Naive thymus-derived CD4-positive, alpha-beta T cell (primary cell): ENCODE measurements at regions not wholly inside any gene's neighbourhood (a gene's known extent, or its start where the extent isn't known, plus 50 kb on each side); places are given as distances from the start of the nearest gene placed in this dataset.

Experiments
- ATAC-seq: fragments of 150-1000 bp; cut with Tn5 transposase; 2 replicates; pipeline ENCODE4 v1.10.0; 2021; ENCODE audit warnings: mild to moderate bottlenecking, moderate library complexity
- CTCF ChIA-PET: fragments of 350-600 bp; sonication (Branson Sonifier 250); formaldehyde crosslinking; loops from one replicate; lab custom pipeline; 2021; ENCODE audit warnings: antibody characterized with exemption; lab: Charles Lee
- POLR2A ChIA-PET: fragments of 350-600 bp; sonication (Branson Sonifier 250); formaldehyde crosslinking; loops from one replicate; lab custom pipeline; 2021; ENCODE audit warnings: antibody characterized with exemption, inconsistent platforms; lab: Charles Lee
- DNase-seq, 9 donors: peaks; one replicate each; pipeline versions ENCODE4 v3.0.0 to v3.0.0-alpha.2; 2020 to 2022; ENCODE audit warnings: mixed read lengths in 1 of 9
- H3K27ac ChIP-seq: one replicate; pipeline ENCODE4 v1.7.0; 2013; ENCODE audit warnings: mild to moderate bottlenecking, low read depth, low read length, moderate library complexity
- H3K27me3 ChIP-seq, 2 donors: one replicate each; pipeline ENCODE4 v1.7.0; 2013; ENCODE audit warnings: low read length in 2 of 2, mild to moderate bottlenecking in 2 of 2, moderate library complexity in 2 of 2; ENCODE audit not compliant: control insufficient read depth in 2 of 2, insufficient read depth in 2 of 2
- H3K36me3 ChIP-seq, 3 experiments: 1 replicate in 2 of 3; 2 replicates in 1 of 3; pipeline ENCODE4 v1.7.0; 2013; ENCODE audit warnings: low read length in 3 of 3, mild to moderate bottlenecking in 3 of 3, moderate library complexity in 1 of 3; ENCODE audit not compliant: insufficient read depth in 3 of 3, control insufficient read depth in 2 of 3
- H3K4me1 ChIP-seq, 2 donors: one replicate each; pipeline ENCODE4 v1.7.0; 2013; ENCODE audit warnings: low read length in 2 of 2, mild to moderate bottlenecking in 2 of 2, moderate library complexity in 1 of 2; ENCODE audit not compliant: control insufficient read depth in 2 of 2, insufficient read depth in 2 of 2
- H3K4me3 ChIP-seq: 2 replicates; pipeline ENCODE4 v1.7.0; 2013; ENCODE audit warnings: mild to moderate bottlenecking, low read length
- H3K9me3 ChIP-seq, 3 experiments: 1 replicate in 2 of 3; 2 replicates in 1 of 3; pipeline ENCODE4 v1.7.0; 2013; ENCODE audit warnings: low read length in 3 of 3; ENCODE audit not compliant: control insufficient read depth in 2 of 3
- H3K27ac Mint-ChIP-seq, 9 donors: one replicate each; pipeline ENCODE4 v1.8.0; 2020 to 2022; ENCODE audit warnings: mixed read lengths in 9 of 9, mild to moderate bottlenecking in 8 of 9, moderate library complexity in 5 of 9, inconsistent platforms in 2 of 9
- H3K27me3 Mint-ChIP-seq, 5 donors: one replicate each; pipeline ENCODE4 v1.8.0; 2021 to 2022; ENCODE audit warnings: mixed read lengths in 5 of 5, mild to moderate bottlenecking in 1 of 5
- H3K36me3 Mint-ChIP-seq, 5 donors: one replicate each; pipeline ENCODE4 v1.8.0; 2020 to 2022; ENCODE audit warnings: mixed read lengths in 5 of 5, mild to moderate bottlenecking in 3 of 5, inconsistent platforms in 1 of 5
- H3K4me1 Mint-ChIP-seq, 7 donors: one replicate each; pipeline ENCODE4 v1.8.0; 2020 to 2022; ENCODE audit warnings: mixed read lengths in 7 of 7, mild to moderate bottlenecking in 3 of 7, inconsistent platforms in 1 of 7
- H3K4me3 Mint-ChIP-seq, 10 donors: one replicate each; pipeline ENCODE4 v1.8.0; 2020 to 2022; ENCODE audit warnings: mild to moderate bottlenecking in 10 of 10, mixed read lengths in 10 of 10, moderate library complexity in 6 of 10, inconsistent platforms in 2 of 10
- H3K9me3 Mint-ChIP-seq, 11 donors: one replicate each; pipeline ENCODE4 v1.8.0; 2020 to 2022; ENCODE audit warnings: mixed read lengths in 11 of 11, mild to moderate bottlenecking in 4 of 11, inconsistent platforms in 1 of 11, moderate library complexity in 1 of 11
- intact Hi-C, 2 donors: fragments of 100-400 bp; cut with micrococcal nuclease; formaldehyde crosslinking; loops; one replicate each; pipeline ENCODE4 v1.15.1; 2023

- DNase-seq (no peak), ATAC-seq (no peak)
- Mint-ChIP-seq H3K27ac (no peak overlapping the region), H3K27me3 (peaks cover 0 to 8% (median 0%) of the 10 kb centered on the region in 5 donors), H3K36me3 (no peaks in the 10 kb centered on the region), H3K9me3 (peaks cover 0 to 6% (median 0%) of the 10 kb centered on the region in 11 donors), H3K4me3 (no peak overlapping the region), H3K4me1 (no peaks in the 10 kb centered on the region)
- H3K4me1 ChIP-seq, result no peaks in the 10 kb centered on the region
- ChIA-PET CTCF (no interaction called here), POLR2A (interaction anchor here (0.9 kb wide), 1 partner anchor 9 kb away, joined by 3 read pairs; no protein-coding TSS in a partner anchor)
- no peak overlapping the region for H3K4me3 ChIP-seq
- no peaks in the 10 kb centered on the region for H3K27me3 ChIP-seq
- H3K36me3 ChIP-seq, result no peaks in the 10 kb centered on the region
- intact Hi-C loops, result no loop called here
- H3K9me3 ChIP-seq, result no peaks in the 10 kb centered on the region
- H3K27ac ChIP-seq, result no peak overlapping the region
These were observed 536.0 kb downstream of the BCKDHB start for GRCh38 chr6:80642452-80642851.

DNA sequence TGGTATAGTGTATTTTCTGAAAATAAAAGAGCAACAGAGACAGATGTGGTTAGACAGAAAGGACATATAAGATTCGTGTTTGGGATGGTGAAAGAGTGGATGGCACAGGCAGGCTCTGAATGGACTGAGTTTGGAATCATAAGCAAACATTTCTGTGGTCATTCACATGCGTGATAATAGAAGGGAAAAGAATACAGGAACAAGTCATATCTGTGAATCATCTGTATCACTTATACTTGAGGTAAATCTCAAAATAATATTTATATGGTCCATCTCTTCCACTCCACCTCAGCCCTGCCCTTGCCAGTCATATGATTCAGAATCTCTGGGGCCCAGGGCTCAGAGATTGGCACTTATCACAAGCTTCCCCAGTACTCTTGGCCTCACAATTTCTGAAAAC is 535.1 kb downstream of the BCKDHB start:
- H3K36me3 ChIP-seq, result no peaks in the 10 kb centered on the region
- POLR2A ChIA-PET, result interaction anchor here (0.9 kb wide), 1 partner anchor 8 kb away, joined by 3 read pairs; no protein-coding TSS in a partner anchor

GRCh38 chr6:80640176-80640575 is 533.7 kb downstream of the BCKDHB start:
- POLR2A ChIA-PET, result no interaction called here
- Mint-ChIP-seq H3K4me1 (no peaks in the 10 kb centered on the region), H3K4me3 (no peak overlapping the region), H3K27me3 (peaks cover 0 to 8% (median 0%) of the 10 kb centered on the region in 5 donors), H3K27ac (no peak overlapping the region), H3K36me3 (no peaks in the 10 kb centered on the region), H3K9me3 (peaks cover 0 to 7% (median 0%) of the 10 kb centered on the region in 11 donors)
- no peak for ATAC-seq
- no peaks in the 10 kb centered on the region for H3K27me3 ChIP-seq
- no peaks in the 10 kb centered on the region for H3K36me3 ChIP-seq
- DNase-seq, result no peak
- H3K4me1 ChIP-seq, result no peaks in the 10 kb centered on the region
- no peak overlapping the region for H3K27ac ChIP-seq
- CTCF ChIA-PET, result no interaction called here
- H3K4me3 ChIP-seq, result no peak overlapping the region
- intact Hi-C loops, result no loop called here
- H3K9me3 ChIP-seq, result no peaks in the 10 kb centered on the region

More for the DNA sequence above, 535.1 kb downstream of the BCKDHB start:
- Histone ChIP-seq H3K4me1 (no peaks in the 10 kb centered on the region), H3K9me3 (no peaks in the 10 kb centered on the region), H3K4me3 (no peak overlapping the region), H3K27me3 (no peaks in the 10 kb centered on the region), H3K27ac (no peak overlapping the region)
- no peak for DNase-seq
- Mint-ChIP-seq H3K36me3 (no peaks in the 10 kb centered on the region), H3K4me1 (no peaks in the 10 kb centered on the region), H3K4me3 (no peak overlapping the region), H3K27ac (no peak overlapping the region), H3K27me3 (peaks cover 0 to 8% (median 0%) of the 10 kb centered on the region in 5 donors), H3K9me3 (peaks cover 0 to 6% (median 0%) of the 10 kb centered on the region in 11 donors)
- CTCF ChIA-PET, result no interaction called here
- no peak for ATAC-seq
- intact Hi-C loops, result no loop called here

DNA sequence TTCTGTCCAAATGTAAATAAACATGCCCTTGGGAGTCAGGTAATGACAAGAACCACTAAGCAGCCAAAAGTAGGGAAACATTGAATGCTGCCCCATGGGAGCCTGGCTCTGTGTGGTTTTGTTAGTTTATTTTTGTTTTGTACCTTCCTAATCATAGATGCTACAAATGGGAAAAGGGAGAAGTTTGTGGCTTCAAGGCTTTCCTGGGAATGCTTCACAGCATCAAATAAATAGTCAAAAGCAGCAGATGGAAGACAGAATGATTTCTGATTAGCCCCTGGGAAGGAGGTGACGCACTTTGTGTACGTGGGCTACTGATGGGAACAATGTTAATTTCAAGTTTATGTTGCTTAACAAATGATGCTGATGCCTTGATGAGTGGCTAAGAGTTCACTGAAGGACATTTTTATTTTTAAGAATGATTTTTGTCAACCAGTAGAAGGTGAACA is 532.7 kb downstream of the BCKDHB start:
- no peaks in the 10 kb centered on the region for H3K9me3 ChIP-seq
- H3K4me3 Mint-ChIP-seq, result no peak overlapping the region
- no peaks in the 10 kb centered on the region for H3K27me3 ChIP-seq
- H3K36me3 Mint-ChIP-seq, result no peaks in the 10 kb centered on the region
- intact Hi-C loops, result no loop called here
- no peaks in the 10 kb centered on the region for H3K36me3 ChIP-seq
- no peak overlapping the region for H3K4me3 ChIP-seq
- peak overlapping the region in 1 of 9 donors; percentile 31 for H3K27ac Mint-ChIP-seq
- ChIA-PET POLR2A (no interaction called here), CTCF (no interaction called here)
- H3K27ac ChIP-seq, result no peak overlapping the region
- no peaks in the 10 kb centered on the region for H3K4me1 Mint-ChIP-seq
- H3K9me3 Mint-ChIP-seq, result peaks cover 0 to 3% (median 0%) of the 10 kb centered on the region in 11 donors
- no peaks in the 10 kb centered on the region for H3K4me1 ChIP-seq
- ATAC-seq (no peak), DNase-seq (no peak)
- H3K27me3 Mint-ChIP-seq, result peaks cover 0 to 8% (median 0%) of the 10 kb centered on the region in 5 donors

GRCh38 chr6:80638213-80639055 is 532.0 kb downstream of the BCKDHB start:
- ATAC-seq, result peak; percentile 56
- DNase-seq, result no peak
- H3K4me1 ChIP-seq, result no peaks in the 10 kb centered on the region

DNA sequence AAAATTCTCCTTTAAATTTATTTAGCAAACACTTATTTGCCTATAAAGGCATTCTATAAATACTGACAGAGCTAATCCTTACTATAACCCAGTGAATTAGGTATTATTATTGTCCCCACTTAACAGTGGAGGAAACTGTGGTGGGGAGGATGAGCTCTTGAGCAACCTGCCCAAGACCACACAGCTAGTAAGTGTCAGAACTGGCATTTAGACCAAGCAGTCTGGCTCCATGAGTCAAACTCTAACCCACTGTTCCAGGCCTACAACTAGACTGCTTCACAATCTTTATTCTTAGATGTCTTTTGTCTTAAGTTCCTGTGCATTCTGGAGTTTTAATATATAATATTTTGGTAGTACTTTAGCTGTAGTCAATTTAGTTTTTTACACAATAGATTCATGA is 530.8 kb downstream of the BCKDHB start:
- ATAC-seq, result no peak
- Mint-ChIP-seq H3K4me3 (no peak overlapping the region), H3K27ac (no peak overlapping the region), H3K4me1 (no peaks in the 10 kb centered on the region), H3K36me3 (no peaks in the 10 kb centered on the region), H3K27me3 (peaks cover 0 to 8% (median 0%) of the 10 kb centered on the region in 5 donors), H3K9me3 (peaks cover 0 to 5% (median 0%) of the 10 kb centered on the region in 11 donors)
- DNase-seq, result no peak
- H3K9me3 ChIP-seq, result no peaks in the 10 kb centered on the region
- H3K27ac ChIP-seq, result no peak overlapping the region
- ChIA-PET POLR2A (no interaction called here), CTCF (no interaction called here)
- no peaks in the 10 kb centered on the region for H3K36me3 ChIP-seq
- no peaks in the 10 kb centered on the region for H3K4me1 ChIP-seq
- no peak overlapping the region for H3K4me3 ChIP-seq
- no peaks in the 10 kb centered on the region for H3K27me3 ChIP-seq
- intact Hi-C loops, result no loop called here

More at GRCh38 chr6:80638213-80639055, 532.0 kb downstream of the BCKDHB start:
- CTCF ChIA-PET, result no interaction called here
- Histone ChIP-seq H3K27me3 (no peaks in the 10 kb centered on the region), H3K36me3 (no peaks in the 10 kb centered on the region), H3K9me3 (no peaks in the 10 kb centered on the region), H3K27ac (no peak overlapping the region), H3K4me3 (no peak overlapping the region)
- intact Hi-C loops, result no loop called here
- POLR2A ChIA-PET, result no interaction called here
- H3K4me3 Mint-ChIP-seq, result no peak overlapping the region
- H3K27me3 Mint-ChIP-seq, result peaks cover 0 to 8% (median 0%) of the 10 kb centered on the region in 5 donors
- peaks cover 0 to 3% (median 0%) of the 10 kb centered on the region in 11 donors for H3K9me3 Mint-ChIP-seq
- H3K4me1 Mint-ChIP-seq, result no peaks in the 10 kb centered on the region
- H3K36me3 Mint-ChIP-seq, result no peaks in the 10 kb centered on the region
- no peak overlapping the region for H3K27ac Mint-ChIP-seq
